ENCODE measurements at regions not wholly inside any gene's neighbourhood (a gene's known extent, or its start where the extent isn't known, plus 50 kb on each side); places are given as distances from the start of the nearest gene placed in this dataset.
"Not testable (repeated sequence)": the region's sequence is repeated elsewhere in the genome, so short reads cannot be mapped to it uniquely, and the experiment has no call there.

DNA sequence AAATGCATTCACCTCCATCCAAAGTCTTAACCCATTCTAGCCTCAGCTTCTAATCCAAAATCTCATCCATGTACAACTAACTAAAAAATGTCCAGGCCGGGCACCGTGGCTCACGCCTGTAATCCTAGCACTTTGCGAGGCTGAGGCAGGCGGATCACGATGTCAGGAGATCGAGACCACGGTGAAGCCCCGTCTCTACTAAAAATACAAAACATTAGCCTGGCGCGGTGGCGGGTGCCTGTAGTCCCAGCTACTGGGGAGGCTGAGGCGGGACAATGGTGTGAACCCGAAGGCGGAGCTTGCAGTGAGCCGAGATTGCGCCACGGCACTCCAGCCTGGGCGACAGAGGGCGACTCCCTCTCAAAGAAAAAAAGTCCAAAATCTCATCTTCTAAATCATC, 523.0 kb downstream of the DIPK2A start:
- TF ChIP-seq, protein P1, sequence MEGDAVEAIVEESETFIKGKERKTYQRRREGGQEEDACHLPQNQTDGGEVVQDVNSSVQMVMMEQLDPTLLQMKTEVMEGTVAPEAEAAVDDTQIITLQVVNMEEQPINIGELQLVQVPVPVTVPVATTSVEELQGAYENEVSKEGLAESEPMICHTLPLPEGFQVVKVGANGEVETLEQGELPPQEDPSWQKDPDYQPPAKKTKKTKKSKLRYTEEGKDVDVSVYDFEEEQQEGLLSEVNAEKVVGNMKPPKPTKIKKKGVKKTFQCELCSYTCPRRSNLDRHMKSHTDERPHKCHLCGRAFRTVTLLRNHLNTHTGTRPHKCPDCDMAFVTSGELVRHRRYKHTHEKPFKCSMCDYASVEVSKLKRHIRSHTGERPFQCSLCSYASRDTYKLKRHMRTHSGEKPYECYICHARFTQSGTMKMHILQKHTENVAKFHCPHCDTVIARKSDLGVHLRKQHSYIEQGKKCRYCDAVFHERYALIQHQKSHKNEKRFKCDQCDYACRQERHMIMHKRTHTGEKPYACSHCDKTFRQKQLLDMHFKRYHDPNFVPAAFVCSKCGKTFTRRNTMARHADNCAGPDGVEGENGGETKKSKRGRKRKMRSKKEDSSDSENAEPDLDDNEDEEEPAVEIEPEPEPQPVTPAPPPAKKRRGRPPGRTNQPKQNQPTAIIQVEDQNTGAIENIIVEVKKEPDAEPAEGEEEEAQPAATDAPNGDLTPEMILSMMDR (IDR thresholded peaks at IDR 0.05) = not testable (repeated sequence)
- TF ChIP-seq POLR2AphosphoS5 (IDR thresholded peaks at IDR 0.05) = not testable (repeated sequence)

Data from sigmoid colon (tissue), 4 donors.